ENCODE measurements at regions not wholly inside any gene's neighbourhood (a gene's known extent, or its start where the extent isn't known, plus 50 kb on each side); places are given as distances from the start of the nearest gene placed in this dataset.
"Not testable (repeated sequence)": the region's sequence is repeated elsewhere in the genome, so short reads cannot be mapped to it uniquely, and the experiment has no call there.

- intact Hi-C loops (cut with micrococcal nuclease): no loop called here
- dilution Hi-C loops (cut with MboI; ENCODE audit: extremely low pct_ligation_motif_present, low sequenced_read_pairs): no loop called here
- CTCF ChIA-PET: no interaction called here
- TF ChIP-seq MYC (IDR thresholded peaks at IDR 0.05; ENCODE audit: low read depth, low read length) (no peak), FOS (IDR thresholded peaks at IDR 0.05; ENCODE audit: borderline replicate concordance, insufficient read depth, low read length) (no peak), CTCF (IDR thresholded peaks at IDR 0.05; ENCODE audit: extremely low read depth in 1 of 2, insufficient read depth in 1 of 2, low read depth in 1 of 2, low read length in 2 of 2) (no peak), GATA2 (IDR thresholded peaks at IDR 0.05; ENCODE audit: insufficient read depth, insufficient read length, low read depth, low read length) (no peak), MAX (IDR thresholded peaks at IDR 0.05; ENCODE audit: insufficient read depth, insufficient read length) (no peak), EZH2 (IDR thresholded peaks at IDR 0.05; ENCODE audit: borderline replicate concordance, low read depth, low read length, severe bottlenecking) (no peak), POLR2A (IDR thresholded peaks at IDR 0.05; ENCODE audit: low read depth, low read length) (no peak), POLR2AphosphoS5 (IDR thresholded peaks at IDR 0.05; ENCODE audit: insufficient read depth, low read depth, low read length) (no peak), JUN (IDR thresholded peaks at IDR 0.05; ENCODE audit: borderline replicate concordance, insufficient read depth, insufficient read length, low read depth) (no peak)
- Histone ChIP-seq H3K9me1 (replicated peaks; ENCODE audit: control insufficient read depth, extremely low read depth, insufficient read depth, low read length) (no peaks in the 10 kb centered on the region), H3K27me3 (ENCODE audit: control insufficient read depth in 2 of 2, insufficient read depth in 2 of 2, low read length in 2 of 2) (no peaks in the 10 kb centered on the region), H3K9me3 (replicated peaks; ENCODE audit: control insufficient read depth, insufficient read depth, low read length) (no peaks in the 10 kb centered on the region), H3K4me1 (ENCODE audit: control insufficient read depth, extremely low read depth, insufficient read depth, low read length) (no peaks in the 10 kb centered on the region), H3K79me2 (ENCODE audit: control insufficient read depth, insufficient read depth, low read length) (no peaks in the 10 kb centered on the region), H3K9ac (replicated peaks; ENCODE audit: extremely low read depth, insufficient read depth, low read length) (no peak overlapping the region), H3K4me3 (replicated peaks in 1 of 3; ENCODE audit: insufficient read depth in 1 of 3, low read depth in 1 of 3, low read length in 3 of 3) (no peak overlapping the region), H4K20me1 (replicated peaks; ENCODE audit: control insufficient read depth, extremely low read depth, insufficient read depth, low read length) (no peaks in the 10 kb centered on the region), H3K4me2 (ENCODE audit: insufficient read depth, low read length) (no peak overlapping the region), H3K36me3 (ENCODE audit: control insufficient read depth in 2 of 2, extremely low read depth in 1 of 2, insufficient read depth in 2 of 2, low read length in 2 of 2) (no peaks in the 10 kb centered on the region), H2AFZ (ENCODE audit: low read depth, low read length) (no peak overlapping the region), H3K27ac (ENCODE audit: insufficient read depth, low read depth, low read length) (no peak overlapping the region)
- no TSS peak for BruUV-seq (replicated peaks)
- POLR2A ChIA-PET: no interaction called here
- DNase-seq (ENCODE audit: low read depth, low spot score): no peak
- no peak for FAIRE-seq
Measured at GRCh38 chrX:142428916-142429315, 223.8 kb upstream of the MAGEC2 start.

DNA sequence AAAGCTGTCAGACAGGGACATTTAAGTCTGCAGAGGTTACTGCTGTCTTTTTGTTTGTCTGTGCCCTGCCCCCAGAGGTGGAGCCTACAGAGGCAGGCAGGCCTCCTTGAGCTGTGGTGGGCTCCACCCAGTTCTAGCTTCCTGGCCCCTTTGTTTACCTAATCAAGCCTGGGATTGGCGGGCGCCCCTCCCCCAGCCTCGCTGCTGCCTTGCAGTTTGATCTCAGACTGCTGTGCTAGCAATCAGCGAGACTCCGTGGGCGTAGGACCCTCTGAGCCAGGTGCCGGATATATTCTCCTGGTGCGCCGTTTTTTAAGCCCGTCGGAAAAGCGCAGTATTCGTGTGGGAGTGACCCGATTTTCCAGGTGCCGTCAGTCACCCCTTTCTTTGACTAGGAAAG, 185.9 kb upstream of the MAGEC2 start:
- H3K4me1 ChIP-seq (ENCODE audit: control insufficient read depth, extremely low read depth, insufficient read depth, low read length); FAIRE-seq; H3K27me3 ChIP-seq (ENCODE audit: control insufficient read depth in 2 of 2, insufficient read depth in 2 of 2, low read length in 2 of 2); H4K20me1 ChIP-seq (replicated peaks; ENCODE audit: control insufficient read depth, extremely low read depth, insufficient read depth, low read length); H3K36me3 ChIP-seq (ENCODE audit: control insufficient read depth in 2 of 2, extremely low read depth in 1 of 2, insufficient read depth in 2 of 2, low read length in 2 of 2); H3K4me3 ChIP-seq (replicated peaks in 1 of 3; ENCODE audit: insufficient read depth in 1 of 3, low read depth in 1 of 3, low read length in 3 of 3); POLR2A ChIA-PET; CTCF ChIA-PET; dilution Hi-C loops (cut with MboI; ENCODE audit: extremely low pct_ligation_motif_present, low sequenced_read_pairs); DNase-seq (ENCODE audit: low read depth, low spot score); H3K9ac ChIP-seq (replicated peaks; ENCODE audit: extremely low read depth, insufficient read depth, low read length); H2AFZ ChIP-seq (ENCODE audit: low read depth, low read length); H3K4me2 ChIP-seq (ENCODE audit: insufficient read depth, low read length); H3K9me1 ChIP-seq (replicated peaks; ENCODE audit: control insufficient read depth, extremely low read depth, insufficient read depth, low read length); H3K27ac ChIP-seq (ENCODE audit: insufficient read depth, low read depth, low read length); BruUV-seq (replicated peaks); H3K79me2 ChIP-seq (ENCODE audit: control insufficient read depth, insufficient read depth, low read length); intact Hi-C loops (cut with micrococcal nuclease); H3K9me3 ChIP-seq (replicated peaks; ENCODE audit: control insufficient read depth, insufficient read depth, low read length): not testable (repeated sequence)
